H9 (cell line): ENCODE measurements at regions not wholly inside any gene's neighbourhood (a gene's known extent, or its start where the extent isn't known, plus 50 kb on each side); places are given as distances from the start of the nearest gene placed in this dataset.

Experiments used
- DNase-seq: peaks from one replicate; pipeline ENCODE4 v3.0.0-alpha.2; 2017
- H2AFZ ChIP-seq: one replicate; pipeline ENCODE4 v1.6.1; 2013; ENCODE audit warnings: mild to moderate bottlenecking, low read length, control low read depth, moderate library complexity
- H2AK5ac ChIP-seq: 2 replicates; pipeline ENCODE4 v1.6.1; 2013; ENCODE audit warnings: low read length, control low read depth, mixed read lengths; ENCODE audit not compliant: insufficient read length
- H2BK120ac ChIP-seq: one replicate; pipeline ENCODE4 v1.6.1; 2013; ENCODE audit warnings: low read depth, mild to moderate bottlenecking, low read length, control low read depth, inconsistent platforms; ENCODE audit not compliant: poor library complexity, severe bottlenecking
- H2BK12ac ChIP-seq: 2 replicates; pipeline ENCODE4 v1.6.1; 2013; ENCODE audit warnings: low read length, control low read depth, mixed read lengths, low read depth; ENCODE audit not compliant: insufficient read length
- H2BK15ac ChIP-seq: 2 replicates; pipeline ENCODE4 v1.6.1; 2013; ENCODE audit warnings: low read depth, low read length, control low read depth
- H2BK20ac ChIP-seq: one replicate; pipeline ENCODE4 v1.6.1; 2013; ENCODE audit warnings: low read depth, mild to moderate bottlenecking, low read length, control low read depth, inconsistent platforms; ENCODE audit not compliant: poor library complexity, severe bottlenecking
- H2BK5ac ChIP-seq: 2 replicates; pipeline ENCODE4 v1.6.1; 2013; ENCODE audit warnings: low read length, control low read depth, mixed read lengths; ENCODE audit not compliant: insufficient read length
- H3K14ac ChIP-seq: 2 replicates; pipeline ENCODE4 v1.6.1; 2013; ENCODE audit warnings: low read length, control low read depth; ENCODE audit not compliant: insufficient read depth
- H3K18ac ChIP-seq: 2 replicates; pipeline ENCODE4 v1.6.1; 2013; ENCODE audit warnings: low read depth, mild to moderate bottlenecking, mixed read lengths, low read length, control low read depth; ENCODE audit not compliant: insufficient read length
- H3K23ac ChIP-seq: 2 replicates; pipeline ENCODE4 v1.6.1; 2013; ENCODE audit warnings: low read length, control low read depth, mixed read lengths, low read depth; ENCODE audit not compliant: insufficient read length
- H3K23me2 ChIP-seq: 2 replicates; pipeline ENCODE4 v1.6.1; 2013; ENCODE audit warnings: low read depth, mild to moderate bottlenecking, mixed read lengths, low read length, control low read depth; ENCODE audit not compliant: insufficient read length, poor library complexity, severe bottlenecking
- H3K27ac ChIP-seq: 2 replicates; pipeline ENCODE4 v1.5.1; 2013; ENCODE audit warnings: low read length, control low read depth, mixed read lengths, low read depth; ENCODE audit not compliant: insufficient read length
- H3K27me3 ChIP-seq: 2 replicates; pipeline ENCODE4 v1.6.1; 2013; ENCODE audit warnings: low read length, control low read depth, inconsistent platforms; ENCODE audit not compliant: insufficient read depth
- H3K4ac ChIP-seq: 2 replicates; pipeline ENCODE4 v1.6.1; 2013; ENCODE audit warnings: low read depth, mild to moderate bottlenecking, control low read depth, inconsistent platforms, low read length, moderate library complexity
- H3K4me1 ChIP-seq: 2 replicates; pipeline ENCODE4 v1.6.1; 2013; ENCODE audit warnings: low read length, control low read depth, inconsistent platforms; ENCODE audit not compliant: insufficient read depth
- H3K4me2 ChIP-seq: 2 replicates; pipeline ENCODE4 v1.6.1; 2013; ENCODE audit warnings: low read length, control low read depth, mixed read lengths; ENCODE audit not compliant: insufficient read length, insufficient read depth
- H3K56ac ChIP-seq: 2 replicates; pipeline ENCODE4 v1.6.1; 2013; ENCODE audit warnings: low read depth, mild to moderate bottlenecking, mixed read lengths, low read length, control low read depth; ENCODE audit not compliant: insufficient read length
- H3K79me1 ChIP-seq: 2 replicates; pipeline ENCODE4 v1.6.1; 2013; ENCODE audit warnings: low read depth, mild to moderate bottlenecking, moderate library complexity, low read length, control low read depth, inconsistent platforms; ENCODE audit not compliant: insufficient read depth, poor library complexity, severe bottlenecking
- H3K79me2 ChIP-seq: 2 replicates; pipeline ENCODE4 v1.6.1; 2013; ENCODE audit warnings: low read length, control low read depth, inconsistent platforms; ENCODE audit not compliant: insufficient read depth
- H3K9ac ChIP-seq: 2 replicates; pipeline ENCODE4 v1.6.1; 2013; ENCODE audit warnings: low read length, control low read depth, mixed read lengths; ENCODE audit not compliant: insufficient read length; ENCODE audit errors: extremely low read depth
- H3K9me3 ChIP-seq: one replicate; pipeline ENCODE4 v1.6.1; 2013; ENCODE audit warnings: low read depth, low read length, inconsistent platforms; ENCODE audit not compliant: control insufficient read depth
- H3T11ph ChIP-seq: one replicate; pipeline ENCODE4 v1.6.1; 2013; ENCODE audit warnings: mild to moderate bottlenecking, low read length, control low read depth, inconsistent platforms
- H4K20me1 ChIP-seq: one replicate; pipeline ENCODE4 v1.6.1; 2013; ENCODE audit not compliant: control insufficient read depth, insufficient read length, insufficient read depth
- H4K5ac ChIP-seq: 2 replicates; pipeline ENCODE4 v1.6.1; 2013; ENCODE audit warnings: low read depth, mild to moderate bottlenecking, mixed read lengths, low read length, control low read depth; ENCODE audit not compliant: insufficient read length
- H4K8ac ChIP-seq: replicated peaks from 2 replicates; pipeline ENCODE4 v1.6.1; 2013; ENCODE audit warnings: low read length, control low read depth, mixed read lengths, low read depth; ENCODE audit not compliant: insufficient read length
- H4K91ac ChIP-seq: 2 replicates; pipeline ENCODE4 v1.6.1; 2013; ENCODE audit warnings: low read depth, mild to moderate bottlenecking, moderate library complexity, mixed read lengths, low read length, control low read depth; ENCODE audit not compliant: insufficient read length
- H3K27ac Mint-ChIP-seq, 3 experiments: 2 replicates in 2 of 3; 3 replicates in 1 of 3; pipeline ENCODE4 v1.8.0; 2020 to 2021; ENCODE audit warnings: mixed read lengths in 3 of 3, mild to moderate bottlenecking in 1 of 3, moderate library complexity in 1 of 3
- H3K27me3 Mint-ChIP-seq: 2 replicates; pipeline ENCODE4 v1.8.0; 2021; ENCODE audit warnings: low read depth, mild to moderate bottlenecking, moderate library complexity, mixed read lengths
- H3K36me3 Mint-ChIP-seq, 3 experiments: 2 replicates in 2 of 3; 3 replicates in 1 of 3; pipeline ENCODE4 v1.8.0; 2020 to 2021; ENCODE audit warnings: low read depth in 3 of 3, mixed read lengths in 3 of 3; ENCODE audit not compliant: insufficient read depth in 1 of 3
- H3K4me1 Mint-ChIP-seq, 2 experiments: 2 replicates each; pipeline ENCODE4 v1.8.0; 2020; ENCODE audit warnings: mixed read lengths in 2 of 2
- H3K4me3 Mint-ChIP-seq, 2 experiments: 2 replicates in 1 of 2; 3 replicates in 1 of 2; pipeline ENCODE4 v1.8.0; 2020 to 2021; ENCODE audit warnings: mild to moderate bottlenecking in 2 of 2, mixed read lengths in 2 of 2, moderate library complexity in 1 of 2
- H3K9me3 Mint-ChIP-seq, 2 experiments: 2 replicates in 1 of 2; 3 replicates in 1 of 2; pipeline ENCODE4 v1.8.0; 2020; ENCODE audit warnings: mild to moderate bottlenecking in 2 of 2, mixed read lengths in 2 of 2, moderate library complexity in 1 of 2
- WGBS: extraction: QIAGEN DNeasy Blood & Tissue Kit; methylation state at CpG from one replicate; pipeline ENCODE4 v1.1.7; 2013; ENCODE audit warnings: missing lambda C conversion rate, low lambda C conversion rate, mixed read lengths; ENCODE audit not compliant: insufficient read length; ENCODE audit errors: extremely low coverage; 5-methylcytosine and 5-hydroxymethylcytosine counted together
- TF ChIP-seq, protein P1 (sequence below): fragments of 200-600 bp; sonication (generic); conservative IDR thresholded peaks from 3 replicates; pipeline ENCODE4 v1.8.0; 2021; ENCODE audit warnings: antibody characterized with exemption, mild to moderate bottlenecking

DNA sequence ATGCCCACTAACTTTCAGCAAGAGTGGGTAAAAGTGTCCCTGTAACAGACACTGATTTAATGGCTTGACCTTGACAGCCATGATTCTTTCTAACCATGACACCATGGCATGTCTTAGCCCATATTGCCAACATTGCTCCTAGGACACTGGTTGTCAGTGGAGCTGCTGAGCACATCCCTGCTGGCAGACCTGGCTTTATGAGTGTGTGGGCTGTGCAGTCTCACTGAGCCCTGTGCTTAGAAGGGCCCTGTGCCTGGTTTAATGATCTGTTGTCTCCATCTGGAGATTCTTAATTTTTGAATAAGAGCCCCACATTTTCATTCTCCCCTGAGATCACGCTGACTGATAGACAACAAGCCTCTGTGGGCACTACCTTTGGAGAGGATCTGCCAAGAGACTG, 243.1 kb upstream of the KIAA1217 start:
- Histone ChIP-seq H3K4ac (no peak overlapping the region), H4K91ac (no peak overlapping the region), H2BK15ac (no peak overlapping the region), H2BK5ac (no peak overlapping the region), H3K9ac (no peak overlapping the region), H3K56ac (no peak overlapping the region), H4K20me1 (no peaks in the 10 kb centered on the region), H2BK12ac (no peak overlapping the region), H3K79me2 (no peaks in the 10 kb centered on the region), H3K9me3 (no peaks in the 10 kb centered on the region), H2AFZ (no peak overlapping the region), H2BK120ac (no peak overlapping the region), H3K23me2 (no peaks in the 10 kb centered on the region), H2AK5ac (no peak overlapping the region), H3K27me3 (no peaks in the 10 kb centered on the region), H3K79me1 (no peaks in the 10 kb centered on the region), H3K18ac (no peak overlapping the region), H3T11ph (no peak overlapping the region), H3K4me2 (no peak overlapping the region), H4K8ac (no peak overlapping the region), H3K23ac (no peak overlapping the region), H3K14ac (no peak overlapping the region), H2BK20ac (no peak overlapping the region), H4K5ac (no peak overlapping the region), H3K27ac (no peak overlapping the region), H3K4me1 (no peaks in the 10 kb centered on the region; the same call in 1 of the 2 replicates)
- H3K9me3 Mint-ChIP-seq = no peaks in the 10 kb centered on the region; a peak in 1 of 5 replicates
- H3K27ac Mint-ChIP-seq = no peak overlapping the region
- WGBS = no CpG with 5 or more reads among the region's 1 CpG
- DNase-seq = no peak
- H3K36me3 Mint-ChIP-seq = peaks cover 0 to 1% (median 0%) of the 10 kb centered on the region in 3 experiments; a peak in 1 of 7 replicates
- H3K27me3 Mint-ChIP-seq = no peaks in the 10 kb centered on the region
- peaks cover 2 to 3% of the 10 kb centered on the region in 2 experiments; a peak in 2 of 4 replicates for H3K4me1 Mint-ChIP-seq
- TF ChIP-seq, protein P1, sequence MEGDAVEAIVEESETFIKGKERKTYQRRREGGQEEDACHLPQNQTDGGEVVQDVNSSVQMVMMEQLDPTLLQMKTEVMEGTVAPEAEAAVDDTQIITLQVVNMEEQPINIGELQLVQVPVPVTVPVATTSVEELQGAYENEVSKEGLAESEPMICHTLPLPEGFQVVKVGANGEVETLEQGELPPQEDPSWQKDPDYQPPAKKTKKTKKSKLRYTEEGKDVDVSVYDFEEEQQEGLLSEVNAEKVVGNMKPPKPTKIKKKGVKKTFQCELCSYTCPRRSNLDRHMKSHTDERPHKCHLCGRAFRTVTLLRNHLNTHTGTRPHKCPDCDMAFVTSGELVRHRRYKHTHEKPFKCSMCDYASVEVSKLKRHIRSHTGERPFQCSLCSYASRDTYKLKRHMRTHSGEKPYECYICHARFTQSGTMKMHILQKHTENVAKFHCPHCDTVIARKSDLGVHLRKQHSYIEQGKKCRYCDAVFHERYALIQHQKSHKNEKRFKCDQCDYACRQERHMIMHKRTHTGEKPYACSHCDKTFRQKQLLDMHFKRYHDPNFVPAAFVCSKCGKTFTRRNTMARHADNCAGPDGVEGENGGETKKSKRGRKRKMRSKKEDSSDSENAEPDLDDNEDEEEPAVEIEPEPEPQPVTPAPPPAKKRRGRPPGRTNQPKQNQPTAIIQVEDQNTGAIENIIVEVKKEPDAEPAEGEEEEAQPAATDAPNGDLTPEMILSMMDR = no peak
- no peak overlapping the region for H3K4me3 Mint-ChIP-seq
